LNCaP clone FGC (cell line): ENCODE measurements at regions not wholly inside any gene's neighbourhood (a gene's known extent, or its start where the extent isn't known, plus 50 kb on each side); places are given as distances from the start of the nearest gene placed in this dataset.

Source experiments
- DNase-seq: peaks from one replicate; pipeline ENCODE4 v3.0.0-alpha.2; 2011; ENCODE audit warnings: low read depth
- H3K4me3 ChIP-seq: 2 replicates; pipeline ENCODE4 v1.5.1; 2011; ENCODE audit warnings: mild to moderate bottlenecking, low read depth, low read length, control low read depth
- TF ChIP-seq, protein P1 (sequence below): IDR thresholded peaks from 2 replicates; pipeline ENCODE4 v1.5.1; 2012; ENCODE audit warnings: mild to moderate bottlenecking; ENCODE audit not compliant: control insufficient read depth, insufficient read depth; ENCODE audit errors: extremely low read depth

DNA sequence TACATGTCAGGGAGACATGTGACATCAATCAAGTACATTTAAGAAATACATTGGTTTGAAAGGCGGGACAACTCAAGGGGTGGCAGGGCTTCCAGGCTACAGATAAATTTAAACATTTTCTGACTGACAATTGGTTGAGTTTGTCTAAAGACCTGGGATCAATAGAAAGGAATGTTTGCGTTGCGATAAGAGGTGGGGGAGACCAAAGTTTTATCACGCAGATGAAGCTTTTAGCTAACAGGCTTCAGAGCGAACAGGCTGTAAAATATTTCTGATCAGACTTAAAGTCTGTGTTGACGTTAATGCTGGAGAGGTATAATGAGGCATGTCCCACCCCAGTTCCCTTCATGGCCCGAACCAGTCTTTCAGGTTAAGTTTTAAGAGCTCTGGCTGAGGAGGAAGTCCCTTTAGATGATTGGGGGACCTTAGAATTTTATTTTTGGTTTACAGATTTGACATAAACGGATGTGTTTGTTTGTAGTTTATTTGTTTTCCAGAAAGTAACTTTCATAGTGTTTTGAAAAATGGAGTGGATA is 346.7 kb upstream of the RASGEF1B start:
- H3K4me3 ChIP-seq: no peak overlapping the region
- TF ChIP-seq, protein P1, sequence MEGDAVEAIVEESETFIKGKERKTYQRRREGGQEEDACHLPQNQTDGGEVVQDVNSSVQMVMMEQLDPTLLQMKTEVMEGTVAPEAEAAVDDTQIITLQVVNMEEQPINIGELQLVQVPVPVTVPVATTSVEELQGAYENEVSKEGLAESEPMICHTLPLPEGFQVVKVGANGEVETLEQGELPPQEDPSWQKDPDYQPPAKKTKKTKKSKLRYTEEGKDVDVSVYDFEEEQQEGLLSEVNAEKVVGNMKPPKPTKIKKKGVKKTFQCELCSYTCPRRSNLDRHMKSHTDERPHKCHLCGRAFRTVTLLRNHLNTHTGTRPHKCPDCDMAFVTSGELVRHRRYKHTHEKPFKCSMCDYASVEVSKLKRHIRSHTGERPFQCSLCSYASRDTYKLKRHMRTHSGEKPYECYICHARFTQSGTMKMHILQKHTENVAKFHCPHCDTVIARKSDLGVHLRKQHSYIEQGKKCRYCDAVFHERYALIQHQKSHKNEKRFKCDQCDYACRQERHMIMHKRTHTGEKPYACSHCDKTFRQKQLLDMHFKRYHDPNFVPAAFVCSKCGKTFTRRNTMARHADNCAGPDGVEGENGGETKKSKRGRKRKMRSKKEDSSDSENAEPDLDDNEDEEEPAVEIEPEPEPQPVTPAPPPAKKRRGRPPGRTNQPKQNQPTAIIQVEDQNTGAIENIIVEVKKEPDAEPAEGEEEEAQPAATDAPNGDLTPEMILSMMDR: no peak
- DNase-seq: no peak

DNA sequence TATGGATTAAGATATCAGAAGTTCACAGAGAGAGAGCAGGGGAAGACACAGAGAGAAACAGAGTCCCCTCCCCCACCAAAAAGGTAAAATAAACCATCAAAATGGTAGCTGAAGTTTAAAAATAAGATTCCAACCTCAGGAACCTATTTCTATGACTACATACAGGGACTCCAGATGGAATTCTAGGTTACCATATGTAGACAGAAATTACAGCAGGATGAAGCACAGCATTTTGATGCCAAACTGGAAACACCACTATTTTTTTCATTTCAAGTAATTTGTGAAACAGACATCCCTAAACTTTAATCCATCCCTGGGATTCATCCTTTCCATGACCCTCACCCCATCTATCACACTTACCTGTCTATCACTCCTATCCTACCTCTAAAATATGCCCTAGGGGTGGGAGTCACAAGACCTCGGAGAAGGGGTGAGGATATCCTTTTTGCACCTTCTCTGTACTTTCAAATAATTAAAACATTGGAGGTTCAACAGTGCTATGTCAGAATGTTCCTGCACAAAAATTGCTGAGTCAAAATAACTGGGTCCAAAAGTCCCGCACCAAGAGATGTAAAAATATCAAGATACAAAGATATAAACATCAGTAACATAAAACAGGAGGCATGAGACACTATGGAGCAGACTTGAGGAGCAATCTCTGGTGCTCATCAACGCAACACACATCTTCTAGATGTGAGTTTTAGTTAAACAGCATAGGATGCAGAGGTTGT is 344.5 kb upstream of the RASGEF1B start:
- TF ChIP-seq, protein P1: no peak
- H3K4me3 ChIP-seq: no peak overlapping the region
- no peak for DNase-seq

DNA sequence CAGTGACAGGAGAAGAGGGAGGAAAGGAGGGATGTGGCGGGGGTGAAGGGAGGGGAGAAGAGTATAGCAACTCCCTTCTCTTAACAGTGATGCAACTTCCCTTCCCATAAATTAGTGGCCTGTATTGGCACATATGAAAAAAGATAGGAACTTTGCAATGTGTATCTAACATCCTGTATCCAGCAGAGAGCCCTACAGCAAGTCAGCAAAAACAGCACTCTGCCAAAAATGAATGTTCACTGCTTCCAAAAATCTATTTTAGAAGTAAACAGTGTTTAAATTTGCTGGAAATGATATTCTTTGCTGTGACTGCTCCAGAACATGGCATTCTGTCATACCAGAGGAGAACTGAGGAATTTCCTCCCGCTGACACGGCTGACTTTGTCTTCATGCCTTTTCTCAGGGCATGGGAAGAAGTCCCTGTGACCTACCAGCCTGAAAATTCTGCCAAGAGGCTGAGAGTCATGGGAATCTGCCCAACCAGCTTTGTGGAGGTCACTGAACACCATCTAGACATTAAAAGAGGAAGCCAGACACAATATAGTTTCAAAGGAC is 343.4 kb upstream of the RASGEF1B start:
- no peak overlapping the region for H3K4me3 ChIP-seq
- DNase-seq: no peak
- TF ChIP-seq, protein P1: no peak

DNA sequence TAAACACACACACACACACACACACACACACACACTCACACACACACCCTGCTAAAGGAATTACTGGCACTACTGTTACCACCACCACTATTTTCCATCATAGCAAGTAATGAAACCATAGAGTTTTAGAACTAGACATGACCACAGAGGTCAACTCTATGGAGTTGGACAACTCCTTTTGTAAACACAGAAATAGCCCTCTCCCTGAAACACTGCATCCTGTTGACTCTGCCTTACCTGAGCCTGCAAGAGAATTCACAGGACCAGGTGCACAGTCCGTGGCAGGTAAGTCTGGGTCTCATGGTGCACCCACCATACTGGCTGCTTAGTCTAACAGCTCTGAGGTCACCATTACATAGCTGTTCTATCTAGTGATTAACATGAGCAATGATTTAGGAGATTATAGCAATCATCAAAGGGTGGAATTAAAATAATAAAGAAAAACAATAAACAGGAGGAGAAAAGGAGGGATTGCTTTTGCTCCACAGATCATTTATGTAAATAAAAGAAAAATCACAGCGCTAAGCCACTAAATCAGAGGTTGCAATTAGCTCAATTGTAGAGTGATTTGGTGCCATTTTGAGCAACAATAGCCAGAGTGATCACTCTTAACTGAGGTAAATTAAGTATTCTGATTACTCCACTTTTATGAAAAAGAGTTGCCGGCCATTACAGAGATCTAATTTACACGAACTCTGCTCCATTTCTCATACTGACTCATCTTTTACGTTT is 340.0 kb upstream of the RASGEF1B start:
- DNase-seq: no peak
- TF ChIP-seq, protein P1: no peak
- H3K4me3 ChIP-seq: no peak overlapping the region

DNA sequence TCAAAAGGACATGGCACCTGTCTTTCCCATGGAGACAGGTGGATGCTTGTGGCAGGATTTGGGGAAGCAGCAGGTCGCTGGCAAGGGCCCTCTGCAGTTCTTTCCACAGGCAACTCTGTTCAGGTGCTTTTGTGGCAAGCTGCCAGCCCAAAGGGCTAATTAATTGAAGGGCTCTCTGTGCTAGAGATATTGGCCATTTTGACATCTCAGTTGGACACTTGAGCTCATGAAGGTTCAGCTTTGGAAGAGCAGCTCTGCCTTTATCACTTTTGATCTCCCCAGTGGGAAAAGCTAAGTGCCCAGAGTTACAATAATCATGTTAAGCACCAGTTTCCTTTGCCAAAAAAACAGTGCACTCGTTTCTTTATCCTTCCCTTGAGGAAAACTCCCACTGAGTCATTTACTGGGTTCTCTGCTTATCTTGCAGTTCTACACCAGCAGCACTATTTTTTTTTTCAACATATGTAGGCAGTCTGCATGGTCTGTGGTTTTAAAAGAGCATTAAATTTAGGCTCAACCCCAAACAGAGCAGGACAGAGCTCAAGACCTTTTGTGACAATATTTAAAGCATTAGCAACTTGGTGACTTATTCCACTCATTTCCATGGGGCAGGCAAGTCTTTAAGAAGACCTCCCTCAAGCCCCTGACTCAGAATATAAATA is 336.4 kb upstream of the RASGEF1B start:
- no peak for DNase-seq
- TF ChIP-seq, protein P1: no peak
- no peak overlapping the region for H3K4me3 ChIP-seq

DNA sequence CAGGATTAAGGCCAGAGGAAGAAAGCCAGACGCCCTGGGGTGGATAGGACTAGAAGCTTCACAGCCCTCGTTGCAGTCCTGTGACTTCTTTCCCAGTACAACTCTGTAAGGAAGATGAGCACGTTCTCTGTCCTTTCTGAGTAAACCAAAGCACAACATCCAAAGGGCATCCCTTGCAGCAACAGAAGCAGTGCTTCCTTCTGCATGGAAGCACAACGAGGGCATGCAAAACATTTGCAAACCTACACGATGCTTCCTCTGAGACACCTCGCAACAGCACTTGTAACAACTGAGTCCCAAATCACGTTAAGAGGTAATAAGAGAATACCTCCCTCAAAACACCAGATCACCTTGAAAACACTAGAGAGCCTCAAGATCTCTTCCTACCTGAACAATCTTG is 335.7 kb upstream of the RASGEF1B start:
- TF ChIP-seq, protein P1: no peak
- H3K4me3 ChIP-seq: no peak overlapping the region
- no peak for DNase-seq
